GM10266 (cell line): ENCODE measurements at regions not wholly inside any gene's neighbourhood (a gene's known extent, or its start where the extent isn't known, plus 50 kb on each side); places are given as distances from the start of the nearest gene placed in this dataset.

Experiments used
- DNase-seq: peaks from one replicate; pipeline ENCODE4 v3.0.0; 2012; ENCODE audit errors: extremely low spot score
- TF ChIP-seq, protein P1 (sequence below): IDR thresholded peaks from 2 replicates; pipeline ENCODE4 v1.5.1; 2012; ENCODE audit warnings: mild to moderate bottlenecking, low read depth; ENCODE audit not compliant: control insufficient read depth, insufficient read depth; ENCODE audit errors: missing control alignments

DNA sequence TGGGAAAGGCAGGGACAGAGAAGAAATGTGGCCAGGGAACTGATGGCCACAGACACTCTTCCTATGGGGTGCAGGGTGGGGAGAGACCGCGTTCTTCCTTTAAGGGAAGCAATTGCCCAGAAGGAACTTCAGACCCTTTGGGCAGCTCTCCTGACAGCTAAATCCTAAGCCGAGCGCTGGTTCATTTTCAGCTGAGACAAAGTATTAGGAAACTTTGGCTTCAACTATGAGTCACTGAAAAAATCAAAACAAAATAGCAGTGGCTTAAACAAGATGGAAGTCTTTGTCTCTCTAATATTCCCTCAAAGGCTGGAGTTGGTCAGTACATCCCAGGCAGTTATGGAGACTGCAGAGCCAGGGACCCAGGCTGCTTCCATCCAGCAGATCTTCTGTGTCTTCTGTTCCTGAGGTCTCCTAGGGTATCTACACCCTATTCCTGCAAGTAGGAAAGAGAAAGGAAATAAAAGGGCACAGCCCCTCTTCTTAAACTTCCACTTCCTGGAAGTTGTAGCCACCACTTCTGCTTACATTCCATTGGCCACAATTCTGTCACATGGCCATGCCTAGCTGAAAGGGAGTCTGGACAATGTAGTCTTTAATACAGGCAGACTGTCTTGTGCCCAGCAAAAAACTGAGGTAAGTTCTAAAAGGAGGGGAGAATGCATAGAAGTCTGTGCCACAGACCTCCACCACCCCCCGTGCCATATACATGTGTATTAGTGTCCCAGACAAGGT is 163.5 kb downstream of the KATNAL1 start:
- DNase-seq: no peak
- TF ChIP-seq, protein P1, sequence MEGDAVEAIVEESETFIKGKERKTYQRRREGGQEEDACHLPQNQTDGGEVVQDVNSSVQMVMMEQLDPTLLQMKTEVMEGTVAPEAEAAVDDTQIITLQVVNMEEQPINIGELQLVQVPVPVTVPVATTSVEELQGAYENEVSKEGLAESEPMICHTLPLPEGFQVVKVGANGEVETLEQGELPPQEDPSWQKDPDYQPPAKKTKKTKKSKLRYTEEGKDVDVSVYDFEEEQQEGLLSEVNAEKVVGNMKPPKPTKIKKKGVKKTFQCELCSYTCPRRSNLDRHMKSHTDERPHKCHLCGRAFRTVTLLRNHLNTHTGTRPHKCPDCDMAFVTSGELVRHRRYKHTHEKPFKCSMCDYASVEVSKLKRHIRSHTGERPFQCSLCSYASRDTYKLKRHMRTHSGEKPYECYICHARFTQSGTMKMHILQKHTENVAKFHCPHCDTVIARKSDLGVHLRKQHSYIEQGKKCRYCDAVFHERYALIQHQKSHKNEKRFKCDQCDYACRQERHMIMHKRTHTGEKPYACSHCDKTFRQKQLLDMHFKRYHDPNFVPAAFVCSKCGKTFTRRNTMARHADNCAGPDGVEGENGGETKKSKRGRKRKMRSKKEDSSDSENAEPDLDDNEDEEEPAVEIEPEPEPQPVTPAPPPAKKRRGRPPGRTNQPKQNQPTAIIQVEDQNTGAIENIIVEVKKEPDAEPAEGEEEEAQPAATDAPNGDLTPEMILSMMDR: no peak

DNA sequence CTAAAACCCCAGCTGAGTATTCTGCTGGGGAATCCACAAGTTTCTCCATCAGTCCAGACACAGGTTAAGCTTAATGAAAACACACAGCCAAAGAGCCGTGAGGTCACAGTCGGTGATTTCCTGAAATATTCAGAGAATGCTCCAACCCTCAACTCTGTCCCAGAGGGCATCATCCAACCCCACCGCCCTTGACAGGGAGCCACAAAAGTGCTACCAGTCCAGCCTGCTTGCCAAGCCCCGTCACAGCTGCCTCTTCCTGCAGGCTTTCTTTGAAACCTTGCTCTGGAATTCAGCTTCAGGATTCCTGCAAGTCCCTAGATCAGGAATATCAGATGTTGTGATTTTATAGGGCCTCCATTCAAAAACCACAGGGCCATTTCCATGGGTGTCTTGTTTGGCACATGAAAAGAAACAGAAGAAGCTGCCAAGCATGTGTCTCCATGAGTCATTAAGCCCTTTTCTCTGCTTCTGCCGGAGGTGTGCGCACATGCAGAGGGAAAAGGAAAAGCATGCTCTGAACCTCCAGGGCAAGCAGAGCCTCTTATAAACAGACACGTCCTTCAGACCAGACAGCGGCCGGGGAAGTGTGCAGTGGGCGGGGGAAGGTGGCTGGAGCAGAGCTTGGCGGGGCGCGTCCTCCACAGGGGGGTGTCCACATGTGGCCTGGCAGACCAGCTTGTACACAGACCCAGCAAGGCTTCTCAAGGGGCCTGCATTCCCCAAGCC is 164.7 kb downstream of the KATNAL1 start:
- TF ChIP-seq, protein P1: no peak
- no peak for DNase-seq

DNA sequence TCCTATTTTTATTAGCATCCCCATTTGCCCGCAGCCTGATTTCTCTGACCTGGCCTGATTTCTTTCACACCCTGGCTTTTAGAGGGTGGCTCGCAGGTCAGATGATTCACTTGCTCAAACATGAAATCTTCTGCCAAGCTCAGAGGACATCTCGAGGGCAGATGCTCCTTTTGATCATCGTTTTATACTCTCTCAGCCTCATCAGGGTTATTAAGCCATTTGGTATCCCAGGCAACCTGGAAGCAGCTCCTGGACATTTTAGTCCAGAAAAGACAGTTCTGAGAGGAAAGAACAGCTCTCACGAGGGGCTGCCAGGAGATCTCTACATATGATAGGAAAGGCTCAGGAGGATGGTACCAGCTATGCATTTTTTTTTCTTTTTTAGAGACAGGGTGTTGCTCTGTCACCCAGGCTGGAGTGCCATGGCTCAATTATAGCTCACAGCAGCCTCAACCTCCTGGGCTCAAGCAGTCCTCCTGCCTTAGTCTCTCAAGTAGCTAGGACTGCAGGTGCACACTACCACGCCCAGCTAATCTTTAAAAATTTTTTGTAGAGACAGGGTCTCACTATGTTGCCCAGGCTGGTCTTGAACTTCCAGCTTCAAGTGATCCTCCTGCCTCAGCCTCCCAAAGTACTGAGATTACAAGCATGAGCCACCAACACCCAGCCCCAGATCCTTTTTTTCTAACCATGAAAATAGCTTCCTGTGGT is 165.4 kb downstream of the KATNAL1 start:
- TF ChIP-seq, protein P1: no peak
- no peak for DNase-seq

DNA sequence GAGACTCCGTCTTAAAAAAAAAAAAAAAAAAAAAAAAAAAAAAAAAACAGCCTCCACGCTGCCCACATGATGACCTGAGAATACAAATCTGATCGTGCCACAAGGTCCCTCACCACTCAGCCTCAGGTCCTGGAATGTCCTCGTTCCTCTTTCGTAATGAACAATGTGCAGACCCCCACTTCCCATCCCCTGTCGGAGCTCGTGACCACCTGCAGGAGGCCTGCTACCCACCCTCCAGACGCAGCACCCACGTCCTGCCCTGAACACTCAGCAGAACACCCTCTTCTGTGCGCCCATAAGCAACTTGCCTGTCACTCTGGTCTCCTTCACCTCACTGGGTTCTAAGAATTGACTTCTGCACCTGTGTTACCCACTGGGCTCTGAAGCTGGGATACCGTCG is 166.4 kb downstream of the KATNAL1 start:
- TF ChIP-seq, protein P1: no peak
- DNase-seq: no peak

DNA sequence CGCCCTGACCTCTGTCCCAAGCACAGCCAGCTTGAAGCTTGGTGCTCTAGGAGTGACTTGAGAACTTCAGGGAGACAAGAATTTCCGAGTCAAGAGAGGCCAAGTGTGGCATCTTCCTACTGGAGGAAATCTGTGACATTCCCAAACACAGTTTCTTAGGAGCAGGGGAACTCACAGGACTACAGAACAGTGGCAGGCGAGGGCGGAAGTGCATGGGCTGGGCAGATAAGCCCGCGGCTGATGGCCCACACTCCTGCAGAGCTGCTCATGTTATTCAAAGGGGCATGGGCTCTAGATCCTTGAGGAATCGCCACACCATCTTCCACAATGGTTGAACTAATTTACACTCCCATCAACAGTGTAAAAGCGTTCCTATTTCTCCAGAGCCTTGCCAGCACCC is 168.8 kb downstream of the KATNAL1 start:
- TF ChIP-seq, protein P1: no peak
- no peak for DNase-seq

DNA sequence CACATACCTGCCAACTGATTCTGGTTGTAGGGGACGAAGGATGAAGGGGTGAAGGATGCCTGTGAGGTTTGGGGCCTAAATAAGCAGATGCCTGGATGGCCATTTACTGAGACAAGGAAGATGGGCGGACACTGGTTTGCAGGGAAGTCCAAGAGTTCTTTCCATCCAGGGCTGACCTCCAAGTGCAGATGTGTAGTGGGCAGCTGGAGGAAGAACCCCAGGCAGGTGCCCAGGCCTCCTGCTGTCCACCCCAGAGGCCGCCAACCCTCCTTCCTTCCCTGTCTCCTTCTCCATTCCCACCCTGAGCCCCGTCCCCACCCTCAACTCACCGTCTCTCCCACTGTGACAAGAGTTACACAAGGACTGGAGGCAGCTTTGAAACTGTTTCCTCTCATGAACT is 171.5 kb downstream of the KATNAL1 start:
- DNase-seq: no peak
- TF ChIP-seq, protein P1: no peak
